Keratinocyte (primary cell): ENCODE measurements at regions not wholly inside any gene's neighbourhood (a gene's known extent, or its start where the extent isn't known, plus 50 kb on each side); places are given as distances from the start of the nearest gene placed in this dataset.

Experiments
- DNase-seq: peaks from one replicate; pipeline ENCODE4 v3.0.0-alpha.2; 2011; ENCODE audit warnings: low read depth, missing footprints, low spot score
- FAIRE-seq: peaks from 2 replicates; lab custom pipeline; 2011; peaks lifted over from hg19 to GRCh38; lab: Jason Lieb, UNC
- H2AFZ ChIP-seq: 2 replicates; pipeline ENCODE4 v1.6.0; 2012; ENCODE audit warnings: low read length, control low read depth, inconsistent platforms; ENCODE audit not compliant: control insufficient read depth
- H3K27ac ChIP-seq: 2 replicates; pipeline ENCODE4 v1.5.1; 2011; ENCODE audit warnings: low read length; ENCODE audit not compliant: control insufficient read depth, insufficient read depth
- H3K27me3 ChIP-seq: 3 replicates; pipeline ENCODE4 v1.6.0; 2011; ENCODE audit warnings: low read length; ENCODE audit not compliant: control insufficient read depth, insufficient read depth; ENCODE audit errors: extremely low read depth
- H3K36me3 ChIP-seq, 2 experiments: 2 replicates in 1 of 2; 3 replicates in 1 of 2; pipeline ENCODE4 v1.5.1; 2011; ENCODE audit warnings: low read length in 2 of 2, mild to moderate bottlenecking in 1 of 2; ENCODE audit not compliant: control insufficient read depth in 2 of 2, insufficient read depth in 2 of 2; ENCODE audit errors: extremely low read depth in 1 of 2
- H3K4me1 ChIP-seq: 3 replicates; pipeline ENCODE4 v1.5.1; 2011; ENCODE audit warnings: low read length; ENCODE audit not compliant: control insufficient read depth, insufficient read depth; ENCODE audit errors: extremely low read depth
- H3K4me2 ChIP-seq: 3 replicates; pipeline ENCODE4 v1.6.0; 2011; ENCODE audit warnings: low read depth, low read length; ENCODE audit not compliant: control insufficient read depth, insufficient read depth; ENCODE audit errors: extremely low read depth
- H3K4me3 ChIP-seq, 3 experiments: fragments of 200-600 bp in 1 of 3; sonication (generic) in 1 of 3; 2 replicates in 2 of 3; 3 replicates in 1 of 3; pipeline ENCODE4 v1.5.1; 2011 to 2016; ENCODE audit warnings: low read length in 3 of 3, mild to moderate bottlenecking in 3 of 3, control low read depth in 2 of 3, inconsistent platforms in 1 of 3, low read depth in 1 of 3, mixed read lengths in 1 of 3, mixed run types in 1 of 3, moderate library complexity in 1 of 3; ENCODE audit not compliant: control insufficient read depth in 2 of 3, insufficient read depth in 2 of 3; ENCODE audit errors: extremely low read depth in 1 of 3
- H3K79me2 ChIP-seq: 2 replicates; pipeline ENCODE4 v1.6.0; 2012; ENCODE audit warnings: low read length; ENCODE audit not compliant: control insufficient read depth, insufficient read depth
- H3K9ac ChIP-seq: 3 replicates; pipeline ENCODE4 v1.6.0; 2011; ENCODE audit warnings: low read length; ENCODE audit not compliant: control insufficient read depth, insufficient read depth; ENCODE audit errors: extremely low read depth
- H3K9me1 ChIP-seq: 3 replicates; pipeline ENCODE4 v1.6.0; 2011; ENCODE audit warnings: low read length; ENCODE audit not compliant: control insufficient read depth, insufficient read depth; ENCODE audit errors: extremely low read depth
- H3K9me3 ChIP-seq: 2 replicates; pipeline ENCODE4 v1.5.1; 2012; ENCODE audit warnings: low read depth, low read length; ENCODE audit not compliant: control insufficient read depth
- H4K20me1 ChIP-seq: 3 replicates; pipeline ENCODE4 v1.6.0; 2011; ENCODE audit warnings: low read length; ENCODE audit not compliant: control insufficient read depth, insufficient read depth; ENCODE audit errors: extremely low read depth
- EZH2 ChIP-seq: IDR thresholded peaks from one replicate; pipeline ENCODE4 v1.6.1; 2012; ENCODE audit warnings: inconsistent platforms, mild to moderate bottlenecking, low read length, moderate library complexity
- dilution Hi-C: fragments of 300-500 bp; cut with MboI; formaldehyde crosslinking; loops from one replicate; pipeline ENCODE4 v1.7.0; 2020; ENCODE audit warnings: low sequenced_read_pairs; ENCODE audit not compliant: extremely low pct_ligation_motif_present
- TF ChIP-seq, protein P1 (sequence below), 3 experiments: IDR thresholded peaks in 1 of 3; conservative IDR thresholded peaks in 1 of 3; optimal IDR thresholded peaks in 1 of 3; 2 replicates in 2 of 3; 3 replicates in 1 of 3; pipeline versions ENCODE3 to v1.5.1; 2011; ENCODE audit warnings: low read length in 3 of 3, mild to moderate bottlenecking in 3 of 3, moderate library complexity in 2 of 3, control low read depth in 1 of 3, inconsistent platforms in 1 of 3; ENCODE audit not compliant: insufficient read depth in 2 of 3; ENCODE audit errors: extremely low read depth in 1 of 3

DNA sequence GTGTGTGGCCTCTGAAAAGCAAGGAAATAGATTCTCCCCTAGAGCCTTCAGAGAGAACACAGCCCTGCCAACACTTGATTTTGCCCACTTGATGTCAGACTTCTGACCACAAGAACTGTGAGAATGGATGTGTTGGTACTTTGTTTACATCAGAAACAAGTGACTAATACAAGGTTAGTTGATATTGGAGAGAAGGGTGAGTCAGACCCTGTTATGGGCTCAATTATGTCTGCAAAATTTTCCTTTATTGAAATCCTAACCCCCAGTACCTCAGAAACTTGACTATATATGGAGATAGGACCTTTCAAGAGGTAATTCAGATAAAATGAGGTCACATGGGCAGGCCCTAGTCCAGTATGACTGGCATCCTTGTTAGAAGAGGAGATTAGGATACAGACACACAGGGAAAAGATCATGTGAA, 226.7 kb downstream of the RFC3 start:
- Histone ChIP-seq H3K36me3 (no peaks in the 10 kb centered on the region), H3K9ac (peak overlapping the region; percentile 31), H4K20me1 (no peaks in the 10 kb centered on the region), H3K27ac (peak overlapping the region; percentile 63), H3K4me3 (no peak overlapping the region), H3K79me2 (no peaks in the 10 kb centered on the region), H3K4me2 (peak overlapping the region; percentile 54), H3K9me3 (no peaks in the 10 kb centered on the region), H3K9me1 (no peaks in the 10 kb centered on the region), H3K4me1 (peaks cover 25% of the 10 kb centered on the region), H3K27me3 (no peaks in the 10 kb centered on the region), H2AFZ (no peak overlapping the region)
- DNase-seq (peak; percentile 92), FAIRE-seq (peak; percentile 95)
- dilution Hi-C loops: no loop called here
- TF ChIP-seq EZH2: no peak
- TF ChIP-seq, protein P1, sequence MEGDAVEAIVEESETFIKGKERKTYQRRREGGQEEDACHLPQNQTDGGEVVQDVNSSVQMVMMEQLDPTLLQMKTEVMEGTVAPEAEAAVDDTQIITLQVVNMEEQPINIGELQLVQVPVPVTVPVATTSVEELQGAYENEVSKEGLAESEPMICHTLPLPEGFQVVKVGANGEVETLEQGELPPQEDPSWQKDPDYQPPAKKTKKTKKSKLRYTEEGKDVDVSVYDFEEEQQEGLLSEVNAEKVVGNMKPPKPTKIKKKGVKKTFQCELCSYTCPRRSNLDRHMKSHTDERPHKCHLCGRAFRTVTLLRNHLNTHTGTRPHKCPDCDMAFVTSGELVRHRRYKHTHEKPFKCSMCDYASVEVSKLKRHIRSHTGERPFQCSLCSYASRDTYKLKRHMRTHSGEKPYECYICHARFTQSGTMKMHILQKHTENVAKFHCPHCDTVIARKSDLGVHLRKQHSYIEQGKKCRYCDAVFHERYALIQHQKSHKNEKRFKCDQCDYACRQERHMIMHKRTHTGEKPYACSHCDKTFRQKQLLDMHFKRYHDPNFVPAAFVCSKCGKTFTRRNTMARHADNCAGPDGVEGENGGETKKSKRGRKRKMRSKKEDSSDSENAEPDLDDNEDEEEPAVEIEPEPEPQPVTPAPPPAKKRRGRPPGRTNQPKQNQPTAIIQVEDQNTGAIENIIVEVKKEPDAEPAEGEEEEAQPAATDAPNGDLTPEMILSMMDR (optimal IDR thresholded peaks at IDR 0.05 in 1 of 3, IDR thresholded peaks at IDR 0.05 in 1 of 3, conservative IDR thresholded peaks at IDR 0.05 in 1 of 3; ENCODE audit: extremely low read depth in 1 of 3, insufficient read depth in 2 of 3, low read length in 3 of 3): peak in 2 of 3 experiments; percentile 16 to 27

DNA sequence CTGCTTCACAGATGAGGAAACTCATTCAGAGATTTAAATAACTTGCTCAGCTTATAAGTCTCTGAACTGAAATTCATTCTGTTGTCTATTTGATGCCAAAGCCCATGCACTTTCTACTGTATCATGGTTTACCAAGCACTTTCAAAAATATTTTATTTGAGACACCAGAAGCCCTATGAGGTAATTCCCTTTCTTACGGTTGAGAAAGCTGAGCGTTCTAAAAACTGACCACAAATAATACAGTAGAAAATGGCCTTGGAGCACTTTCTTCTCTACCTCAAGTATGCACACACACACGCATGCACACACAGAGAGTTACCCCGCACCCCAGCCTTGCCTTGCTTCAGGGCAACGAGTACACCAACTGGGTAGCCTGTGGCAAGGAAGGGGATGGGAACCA, 228.5 kb downstream of the RFC3 start:
- H3K36me3 ChIP-seq: no peaks in the 10 kb centered on the region
- dilution Hi-C loops: no loop called here
- no peak overlapping the region for H3K4me3 ChIP-seq
- H3K9me3 ChIP-seq: no peaks in the 10 kb centered on the region
- no peak overlapping the region for H3K4me2 ChIP-seq
- DNase-seq (no peak), FAIRE-seq (no peak)
- no peak overlapping the region for H2AFZ ChIP-seq
- no peaks in the 10 kb centered on the region for H3K9me1 ChIP-seq
- H3K27ac ChIP-seq: no peak overlapping the region
- no peak overlapping the region for H3K9ac ChIP-seq
- no peaks in the 10 kb centered on the region for H3K79me2 ChIP-seq
- H3K27me3 ChIP-seq: no peaks in the 10 kb centered on the region
- peaks cover 25% of the 10 kb centered on the region for H3K4me1 ChIP-seq
- TF ChIP-seq, protein P1 (optimal IDR thresholded peaks at IDR 0.05 in 1 of 3, IDR thresholded peaks at IDR 0.05 in 1 of 3, conservative IDR thresholded peaks at IDR 0.05 in 1 of 3; ENCODE audit: extremely low read depth in 1 of 3, insufficient read depth in 2 of 3, low read length in 3 of 3): no peak
- TF ChIP-seq EZH2: no peak
- H4K20me1 ChIP-seq: no peaks in the 10 kb centered on the region
